ENCODE measurements at regions not wholly inside any gene's neighbourhood (a gene's known extent, or its start where the extent isn't known, plus 50 kb on each side); places are given as distances from the start of the nearest gene placed in this dataset.

GRCh38 chr12:124376435-124376834, 81.5 kb downstream of the RFLNA start:
- TF ChIP-seq, protein P1, sequence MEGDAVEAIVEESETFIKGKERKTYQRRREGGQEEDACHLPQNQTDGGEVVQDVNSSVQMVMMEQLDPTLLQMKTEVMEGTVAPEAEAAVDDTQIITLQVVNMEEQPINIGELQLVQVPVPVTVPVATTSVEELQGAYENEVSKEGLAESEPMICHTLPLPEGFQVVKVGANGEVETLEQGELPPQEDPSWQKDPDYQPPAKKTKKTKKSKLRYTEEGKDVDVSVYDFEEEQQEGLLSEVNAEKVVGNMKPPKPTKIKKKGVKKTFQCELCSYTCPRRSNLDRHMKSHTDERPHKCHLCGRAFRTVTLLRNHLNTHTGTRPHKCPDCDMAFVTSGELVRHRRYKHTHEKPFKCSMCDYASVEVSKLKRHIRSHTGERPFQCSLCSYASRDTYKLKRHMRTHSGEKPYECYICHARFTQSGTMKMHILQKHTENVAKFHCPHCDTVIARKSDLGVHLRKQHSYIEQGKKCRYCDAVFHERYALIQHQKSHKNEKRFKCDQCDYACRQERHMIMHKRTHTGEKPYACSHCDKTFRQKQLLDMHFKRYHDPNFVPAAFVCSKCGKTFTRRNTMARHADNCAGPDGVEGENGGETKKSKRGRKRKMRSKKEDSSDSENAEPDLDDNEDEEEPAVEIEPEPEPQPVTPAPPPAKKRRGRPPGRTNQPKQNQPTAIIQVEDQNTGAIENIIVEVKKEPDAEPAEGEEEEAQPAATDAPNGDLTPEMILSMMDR (IDR thresholded peaks at IDR 0.05; ENCODE audit: low read depth, low read length), result no peak
- TF ChIP-seq EZH2phosphoT487 (IDR thresholded peaks at IDR 0.05; ENCODE audit: low read depth), result no peak

Measured in OCI-LY3 (cell line).